GM21360 (cell line): ENCODE measurements at regions not wholly inside any gene's neighbourhood (a gene's known extent, or its start where the extent isn't known, plus 50 kb on each side); places are given as distances from the start of the nearest gene placed in this dataset.

Experiments
- ATAC-seq: cut with Tn5 transposase; IDR thresholded peaks from one replicate; pipeline ENCODE4 v1.9.1; 2021; ENCODE audit warnings: mild to moderate bottlenecking, moderate library complexity; ENCODE audit not compliant: unreplicated experiment

DNA sequence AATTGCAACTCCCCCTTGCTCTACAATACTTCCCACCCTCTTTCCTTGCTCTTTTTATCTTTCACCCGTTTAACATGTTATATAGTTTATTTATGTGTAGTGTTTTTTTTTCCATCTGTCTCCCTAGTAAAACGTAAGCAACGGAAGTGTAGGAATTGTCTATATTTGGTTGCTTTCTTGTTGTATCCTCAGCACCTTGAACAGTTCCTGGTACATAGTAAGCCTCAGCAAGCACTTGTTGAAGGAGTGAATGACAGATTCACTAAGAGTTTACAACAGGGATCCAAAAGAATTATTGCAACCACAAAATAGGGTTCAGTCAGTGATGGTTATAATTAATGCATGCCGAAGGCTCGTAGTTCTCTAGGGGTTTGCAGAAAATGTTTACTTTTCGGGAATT, 242.7 kb downstream of the SAMD5 start:
- no peak for ATAC-seq

DNA sequence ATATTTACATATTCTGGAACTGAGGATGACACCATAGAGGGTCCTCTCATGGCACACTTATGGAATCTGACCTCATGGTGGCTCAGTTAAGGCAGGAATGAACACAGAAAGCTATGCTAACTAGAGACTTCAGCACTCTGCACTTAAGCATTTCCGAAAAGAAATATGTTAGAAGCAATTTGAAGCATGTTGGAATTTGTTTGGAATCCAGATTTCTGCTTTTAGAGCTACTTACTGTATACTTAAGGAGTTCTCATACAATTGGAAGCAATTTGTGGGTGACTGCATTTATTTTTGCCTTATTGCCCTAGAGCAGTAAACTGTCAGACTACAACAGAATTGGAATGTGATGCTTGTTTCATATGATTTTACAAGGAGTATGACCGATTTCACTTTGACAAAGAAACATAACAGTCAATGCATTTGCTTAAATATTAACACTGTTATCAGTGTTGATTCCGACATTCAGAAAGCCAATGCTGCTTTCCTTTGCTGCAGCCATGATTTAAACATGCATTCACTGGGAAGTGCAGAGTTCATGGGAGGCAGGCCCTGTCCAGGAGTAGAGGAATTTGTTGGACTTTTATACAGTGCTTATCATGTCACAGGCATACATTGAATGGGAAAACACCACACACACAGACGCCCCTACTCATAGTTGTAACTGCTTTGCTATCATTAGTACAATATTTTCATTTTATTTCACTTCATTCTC, 244.4 kb downstream of the SAMD5 start:
- no peak for ATAC-seq

DNA sequence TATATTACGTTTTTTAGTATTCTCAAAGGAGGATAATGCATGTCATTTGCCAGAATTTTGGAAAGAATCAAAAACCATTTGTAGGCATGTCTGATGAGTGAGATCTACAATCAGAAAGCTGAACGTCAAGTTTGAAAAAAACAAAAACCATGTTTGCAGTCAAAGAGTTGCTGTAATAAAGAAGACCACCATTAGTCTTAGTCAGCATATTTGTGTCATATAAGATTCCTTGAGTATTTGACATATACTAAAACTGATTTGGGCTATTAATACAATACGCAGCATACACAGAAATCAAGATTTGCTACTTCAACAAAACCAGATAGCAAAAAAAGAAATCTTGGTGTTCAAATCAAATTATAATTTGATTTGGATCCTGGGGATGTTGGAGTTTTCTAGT, 247.5 kb downstream of the SAMD5 start:
- no peak for ATAC-seq

DNA sequence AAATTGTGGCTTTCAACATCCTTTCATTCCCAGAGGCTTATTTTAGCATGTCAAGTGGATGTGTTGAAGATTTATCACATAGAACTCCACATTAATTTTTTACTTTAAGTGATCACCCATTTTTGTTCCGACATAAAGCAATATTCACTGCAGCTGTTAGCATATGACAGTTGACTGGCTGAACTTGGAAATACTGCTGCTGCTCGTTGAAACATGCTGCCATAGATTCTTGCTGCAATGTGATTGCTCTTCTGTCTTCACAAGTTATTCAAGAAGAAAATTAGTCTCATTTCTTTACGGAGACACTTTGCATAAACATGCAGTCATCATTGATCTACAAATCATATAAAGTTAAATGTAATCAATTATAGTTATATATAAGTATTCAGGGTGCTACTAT, 248.4 kb downstream of the SAMD5 start:
- ATAC-seq: no peak

DNA sequence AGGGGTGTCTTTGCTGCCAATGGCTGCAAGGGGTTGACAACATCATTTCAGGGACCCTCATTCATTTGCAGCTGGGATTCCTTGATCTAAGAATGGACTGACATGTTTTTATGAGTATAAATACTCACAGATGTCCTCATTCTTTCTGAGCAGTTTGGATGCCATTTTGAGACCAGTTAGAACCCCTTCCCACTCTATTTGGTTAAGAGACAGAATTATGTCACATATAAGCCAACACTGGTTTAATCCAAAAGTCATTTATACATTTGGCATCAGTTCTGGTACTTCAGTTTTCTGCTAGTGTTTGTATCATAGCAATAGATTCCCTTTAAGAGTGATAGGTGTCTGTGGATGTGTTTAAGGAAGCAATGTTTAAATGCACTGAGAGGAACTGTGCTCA, 248.8 kb downstream of the SAMD5 start:
- ATAC-seq: no peak

DNA sequence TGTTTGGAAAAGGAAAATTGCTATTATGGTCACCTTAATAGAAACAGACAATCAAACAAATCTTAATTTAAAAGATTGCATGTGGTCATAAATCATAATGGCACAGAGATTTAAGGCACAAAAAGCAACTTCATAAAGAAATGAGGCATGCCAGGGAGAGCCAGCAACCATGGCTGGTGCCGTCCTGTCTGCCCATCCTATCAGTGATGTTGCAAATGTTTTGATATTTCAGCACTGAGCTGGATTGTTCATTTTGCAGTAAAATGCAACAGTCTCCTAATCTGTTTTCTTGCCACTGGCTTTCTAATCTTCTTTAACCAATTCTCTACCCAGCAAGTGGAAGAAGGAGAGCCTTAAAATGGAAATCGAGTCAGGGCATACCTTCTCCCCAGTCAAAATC, 249.8 kb downstream of the SAMD5 start:
- no peak for ATAC-seq

DNA sequence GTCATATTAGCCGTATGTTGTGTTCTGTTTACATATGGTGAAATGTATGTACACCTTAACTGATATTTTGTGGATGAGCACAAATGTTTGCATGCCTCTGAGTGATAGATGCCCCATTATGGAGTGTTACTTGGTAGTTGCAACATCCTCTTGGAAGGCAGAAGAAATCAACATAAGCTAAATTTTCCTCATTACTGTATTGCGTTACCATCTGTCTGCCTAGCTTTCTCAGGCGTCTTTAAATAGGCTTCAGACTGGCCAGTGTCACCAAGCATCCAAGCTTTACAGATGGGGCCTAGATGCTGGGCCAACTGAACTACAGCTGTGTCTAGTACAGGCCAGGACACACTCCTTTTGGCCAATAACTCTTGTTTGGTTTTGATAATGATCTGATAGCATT, 250.6 kb downstream of the SAMD5 start:
- no peak for ATAC-seq

DNA sequence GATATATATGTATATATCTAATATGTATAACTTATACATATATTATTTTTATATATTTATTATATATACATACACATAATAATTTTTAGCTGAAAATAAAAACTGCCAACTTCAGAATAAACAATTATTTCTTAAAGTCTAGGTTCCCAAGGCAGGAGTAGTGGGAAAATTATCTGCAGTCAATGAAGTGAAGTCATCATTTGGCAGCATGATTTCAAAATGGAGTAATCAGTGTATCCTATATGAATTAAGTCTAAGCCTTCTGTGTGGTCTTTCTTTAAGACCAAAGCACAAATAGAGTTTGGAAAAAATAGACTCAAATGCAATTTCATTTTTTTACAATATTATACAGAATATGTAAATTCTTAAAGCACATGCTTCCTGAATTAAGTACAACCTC, 251.0 kb downstream of the SAMD5 start:
- no peak for ATAC-seq

DNA sequence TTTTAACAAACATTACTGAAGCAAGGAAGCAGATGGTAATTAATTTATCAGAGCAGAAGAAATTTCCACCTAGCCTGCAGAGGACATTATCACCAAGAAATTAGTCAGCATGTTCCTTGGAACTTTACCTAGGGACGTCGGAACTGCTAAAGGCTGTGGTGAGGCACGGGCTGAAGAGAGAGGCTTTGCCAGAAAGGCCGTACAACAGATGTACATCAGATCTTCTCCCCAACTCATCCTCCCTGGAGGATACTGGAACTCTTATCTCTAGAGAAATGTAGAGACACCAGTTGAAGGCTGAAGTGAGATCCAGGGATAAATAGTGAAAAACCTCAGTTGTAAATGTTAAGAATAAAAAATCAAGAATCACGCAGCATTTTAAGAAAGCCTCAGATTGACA, 257.1 kb downstream of the SAMD5 start:
- no peak for ATAC-seq

DNA sequence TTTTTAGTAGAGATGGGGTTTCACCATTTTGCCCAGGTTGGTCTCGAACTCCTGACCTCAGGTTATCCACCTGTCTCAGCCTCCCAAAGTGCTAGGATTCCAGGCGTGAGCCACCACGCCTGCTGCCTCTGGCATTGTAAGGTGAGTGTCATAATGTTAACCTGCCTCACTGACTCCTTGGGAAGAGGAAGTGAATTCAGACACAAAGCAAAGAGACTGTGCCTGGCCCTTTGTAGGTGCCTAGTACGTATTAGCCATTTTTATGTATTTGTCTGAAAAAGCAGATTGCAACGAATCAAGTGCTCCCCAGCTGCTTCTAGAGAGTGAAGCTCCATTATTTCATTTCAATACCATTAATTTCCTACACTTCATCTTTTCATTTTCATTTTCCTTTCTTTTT, 260.5 kb downstream of the SAMD5 start:
- no peak for ATAC-seq

DNA sequence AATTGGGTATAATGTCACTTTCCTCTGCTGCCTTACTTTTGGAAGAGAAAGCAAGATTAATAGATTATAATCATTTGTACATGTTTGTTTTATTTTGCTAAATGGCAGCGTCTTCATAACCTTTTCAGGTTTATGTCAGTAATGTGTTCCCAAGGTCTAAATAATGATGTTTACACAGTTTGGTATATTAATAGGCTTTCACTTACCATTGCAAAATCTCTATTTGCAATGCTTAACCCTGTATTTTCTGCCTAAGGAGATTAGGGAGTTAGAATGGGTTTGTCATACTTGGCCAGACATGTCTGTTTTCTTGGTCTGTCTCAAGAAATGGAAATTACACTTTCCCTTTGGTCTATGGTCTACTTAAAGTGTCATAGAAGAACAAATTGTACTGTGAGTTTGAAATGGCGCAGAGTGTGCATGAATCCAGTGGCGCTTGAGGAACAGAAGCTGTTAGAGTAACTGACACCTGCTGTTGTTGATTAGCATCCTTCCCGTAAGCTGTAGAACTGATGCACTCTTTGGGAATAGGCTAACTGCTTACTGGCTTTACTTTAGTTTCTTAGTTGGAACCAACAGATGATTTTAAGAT, 261.1 kb downstream of the SAMD5 start:
- ATAC-seq: no peak

DNA sequence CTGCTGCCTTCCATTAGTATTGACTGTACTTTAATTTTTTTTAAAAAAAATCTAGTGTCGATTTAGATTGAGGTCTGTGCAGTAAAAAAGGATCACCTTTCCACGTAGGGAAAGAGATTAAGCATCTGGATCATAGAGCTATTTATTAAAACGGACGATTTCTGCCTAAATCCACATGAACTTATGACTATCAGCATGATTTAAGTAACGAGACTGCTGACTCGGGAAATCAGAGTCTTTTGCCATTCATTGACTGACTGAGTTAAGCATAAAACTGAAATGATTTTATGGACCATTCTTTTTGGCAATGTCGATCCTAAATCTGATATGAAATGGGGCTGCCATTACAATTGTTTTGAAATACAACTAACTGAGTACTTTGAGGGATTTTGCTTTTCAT, 261.7 kb downstream of the SAMD5 start:
- no peak for ATAC-seq

DNA sequence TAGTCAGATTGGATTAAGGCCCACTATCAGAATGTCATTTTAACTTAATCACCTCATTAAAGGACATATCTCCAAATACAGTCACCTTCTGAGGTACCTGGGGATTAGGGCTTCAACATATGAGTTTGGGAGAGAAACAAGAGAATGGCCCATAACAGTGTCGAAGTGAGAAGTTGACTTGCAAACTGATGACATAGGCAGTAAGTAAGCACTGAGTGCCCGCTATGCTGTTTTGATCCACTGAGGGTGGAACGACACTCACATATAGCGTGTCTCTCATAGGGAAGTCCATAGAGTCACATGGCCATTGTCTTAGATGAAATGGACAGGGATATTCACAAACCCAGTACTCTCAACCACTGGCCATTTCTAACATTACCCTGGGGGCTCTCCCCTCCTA, 264.2 kb downstream of the SAMD5 start:
- ATAC-seq: no peak

DNA sequence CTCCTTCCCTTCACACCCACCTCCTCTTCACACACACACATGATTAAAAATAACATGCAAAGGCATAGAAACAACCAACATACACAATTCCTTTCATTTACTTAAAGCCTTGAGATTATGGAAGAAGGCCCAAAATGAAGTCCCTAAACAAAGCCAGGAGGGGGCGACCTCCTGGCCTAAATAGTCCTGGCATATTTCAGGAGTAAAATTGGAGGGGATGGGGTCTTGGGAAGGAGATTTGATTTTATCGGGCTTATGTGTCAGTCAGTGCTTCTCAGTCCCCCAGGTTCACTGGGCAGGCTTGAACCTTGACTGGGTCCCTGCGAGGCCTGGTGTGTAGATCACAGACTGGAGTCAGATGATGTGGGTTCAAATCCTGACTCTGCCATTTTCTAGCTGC, 266.4 kb downstream of the SAMD5 start:
- no peak for ATAC-seq

DNA sequence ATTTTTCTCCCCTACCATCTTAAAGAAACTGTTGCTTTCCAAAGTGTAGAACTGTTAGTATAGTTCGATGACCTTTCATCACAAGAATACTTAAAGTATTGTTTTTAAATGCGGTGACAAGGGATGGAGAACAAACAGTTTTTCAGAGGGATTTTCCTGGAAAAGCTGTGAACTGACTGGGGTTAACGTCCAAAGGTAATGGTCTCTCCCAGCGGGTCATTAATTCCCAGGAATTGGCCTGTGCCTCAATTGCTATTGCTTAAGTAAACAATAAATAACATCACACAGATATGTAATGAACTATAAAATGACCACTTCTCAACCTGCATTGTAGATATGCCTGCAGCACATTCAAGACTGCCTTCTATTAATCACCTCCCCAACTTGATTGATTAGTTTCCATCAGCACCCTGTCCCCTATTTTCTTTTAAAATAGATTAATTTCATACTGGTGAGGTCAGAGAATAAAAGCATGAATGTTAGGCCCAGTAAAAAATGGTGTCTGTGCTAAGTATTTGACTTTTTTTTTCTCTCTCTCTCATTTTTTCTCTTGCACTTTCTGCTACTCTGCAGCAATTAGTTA, 268.2 kb downstream of the SAMD5 start:
- ATAC-seq: no peak

DNA sequence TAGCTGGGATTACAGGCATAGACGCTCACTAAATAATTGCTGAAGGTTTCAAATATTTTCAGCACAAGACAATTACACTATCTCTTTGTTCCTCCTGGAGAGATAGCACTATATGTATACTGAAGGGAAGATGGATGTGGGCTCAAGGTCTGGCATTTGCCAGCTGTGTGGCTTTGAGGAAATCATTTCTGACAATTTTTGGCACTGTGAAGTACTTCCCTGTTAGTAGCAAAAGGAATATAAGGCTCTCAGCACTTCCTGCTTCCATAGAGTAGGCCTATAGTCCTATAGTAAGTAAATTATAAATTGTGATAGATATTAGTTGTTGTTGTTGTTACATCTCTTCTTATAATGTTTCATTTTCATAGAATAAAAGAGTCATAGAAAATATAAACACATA, 271.1 kb downstream of the SAMD5 start:
- no peak for ATAC-seq

DNA sequence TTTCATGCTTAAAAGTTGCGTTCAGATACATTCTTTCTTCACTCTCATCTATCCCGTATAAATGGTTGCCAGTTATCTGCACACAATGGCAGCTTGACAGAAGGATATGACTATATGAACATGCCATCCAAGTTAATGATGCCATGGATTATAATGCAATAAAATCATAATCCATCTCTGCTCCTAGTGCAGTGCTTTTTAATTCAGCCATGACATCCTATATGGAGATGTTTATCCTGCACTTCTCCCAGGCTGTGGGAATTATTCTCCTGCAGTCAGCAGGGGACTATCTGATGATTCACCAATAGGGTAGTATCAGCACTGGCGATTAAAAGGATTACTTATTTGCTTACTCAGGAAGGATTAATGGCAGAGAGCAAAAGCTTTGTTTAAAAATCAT, 273.8 kb downstream of the SAMD5 start:
- ATAC-seq: no peak

DNA sequence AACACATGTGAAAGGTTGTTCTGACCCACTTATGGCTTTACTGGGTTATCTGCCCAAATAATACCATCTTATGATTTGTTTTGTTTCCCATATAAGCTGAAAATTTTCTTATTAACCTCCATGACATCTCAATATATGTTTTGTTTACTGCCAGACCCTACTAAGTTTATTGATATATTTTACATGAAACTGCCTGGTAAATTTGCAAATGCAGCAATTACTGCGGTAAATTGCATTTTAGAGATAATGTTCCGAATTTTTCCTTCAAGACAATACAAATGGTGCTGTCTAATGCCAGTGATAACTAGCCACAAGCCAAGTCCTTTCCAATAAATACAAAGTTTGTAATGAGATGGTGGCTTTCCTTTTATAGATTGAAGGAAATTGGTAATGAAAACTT, 275.9 kb downstream of the SAMD5 start:
- no peak for ATAC-seq

DNA sequence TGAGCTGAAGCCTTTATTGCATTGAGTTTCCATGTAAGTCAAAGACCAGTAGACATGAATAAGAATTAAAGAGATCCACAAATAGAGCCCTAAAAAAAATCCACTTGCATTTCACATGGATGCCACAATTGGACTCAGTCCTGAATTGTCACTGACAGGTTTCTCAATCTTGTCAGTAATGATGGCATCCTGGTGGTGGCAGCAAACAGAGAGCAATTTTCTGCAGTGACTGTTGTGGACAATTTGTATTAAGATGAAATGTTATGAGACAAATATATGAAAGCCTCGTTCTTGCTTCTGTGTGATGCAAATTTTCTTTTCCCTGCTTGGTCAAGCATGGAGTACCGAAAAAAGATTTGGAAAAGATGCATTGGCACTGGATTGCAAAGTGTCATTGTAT, 278.9 kb downstream of the SAMD5 start:
- ATAC-seq: no peak

DNA sequence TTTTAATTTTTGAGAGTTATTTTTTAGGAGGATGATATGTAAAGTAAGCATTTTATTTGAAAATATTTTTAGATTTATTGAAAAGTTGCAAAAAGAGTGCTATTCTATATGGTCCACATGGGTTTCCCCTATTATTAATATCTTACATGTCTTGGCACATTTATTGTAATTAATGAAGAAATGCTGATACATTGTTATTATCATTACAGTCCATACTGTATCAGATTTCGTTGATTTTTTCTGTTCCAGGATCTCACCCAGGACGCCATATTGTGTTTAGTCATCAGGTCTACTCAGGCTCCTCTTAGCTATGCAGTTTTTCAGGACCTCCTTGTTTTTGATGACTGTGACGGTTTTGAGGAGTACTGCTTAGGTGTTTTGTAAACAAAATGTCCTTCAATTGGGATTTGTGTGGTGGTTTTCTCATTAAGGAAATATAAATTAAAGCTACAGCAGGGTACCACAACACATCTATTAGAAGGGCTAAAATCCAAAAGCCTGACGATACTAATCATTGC, 281.0 kb downstream of the SAMD5 start:
- no peak for ATAC-seq

DNA sequence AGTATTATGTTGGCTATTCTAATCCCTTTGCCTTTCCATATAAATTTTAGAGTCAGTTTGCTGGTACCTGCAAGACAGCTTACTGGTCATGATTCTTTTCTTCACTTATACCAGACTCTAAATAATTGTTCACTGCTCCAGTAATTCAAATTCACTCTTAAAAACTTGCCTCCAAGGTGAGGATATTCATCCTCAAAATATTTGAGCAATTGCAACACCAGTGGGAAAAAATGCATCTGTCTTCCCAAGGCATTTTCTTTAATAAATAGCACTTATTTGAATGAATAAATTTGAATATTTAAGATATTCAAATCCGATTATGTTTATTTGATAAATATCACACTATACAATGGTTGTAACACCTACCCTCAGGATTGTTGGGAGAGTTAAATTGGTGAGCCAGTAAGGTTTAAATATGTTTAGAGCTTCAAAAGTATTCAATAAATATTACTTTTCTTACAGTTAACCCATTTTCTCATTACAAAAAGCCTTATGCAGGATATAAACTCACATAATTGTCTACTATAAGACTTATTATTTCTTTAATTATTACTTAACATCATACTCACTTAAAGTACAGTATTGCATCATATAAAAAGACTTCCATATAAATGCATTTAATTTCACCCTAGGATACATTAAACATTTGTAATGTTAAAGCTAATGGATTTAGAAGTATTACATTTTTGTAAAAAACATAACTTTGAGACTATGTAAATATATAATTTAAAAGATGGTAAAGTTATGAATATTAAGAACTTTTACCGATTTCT, 285.6 kb downstream of the SAMD5 start:
- ATAC-seq: no peak

DNA sequence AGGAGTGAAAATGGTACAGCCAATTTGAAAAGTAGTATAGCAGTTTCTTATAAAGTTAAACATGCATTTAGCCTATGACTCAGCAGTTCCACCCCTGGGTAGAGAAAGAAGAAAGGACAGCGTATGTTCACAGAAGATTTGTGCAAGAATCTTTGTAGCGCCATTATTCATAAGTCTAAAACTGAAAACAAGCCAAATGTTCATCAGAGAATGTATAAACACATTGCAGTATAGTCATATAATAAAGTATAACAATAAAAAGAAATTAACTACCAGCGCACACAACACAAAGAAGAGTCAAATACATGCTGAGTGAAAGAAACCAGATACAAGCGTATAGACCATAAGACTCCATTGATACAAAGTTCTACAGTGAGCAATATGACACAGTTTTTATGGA, 294.0 kb downstream of the SAMD5 start:
- ATAC-seq: no peak
